ENCODE measurements at regions not wholly inside any gene's neighbourhood (a gene's known extent, or its start where the extent isn't known, plus 50 kb on each side); places are given as distances from the start of the nearest gene placed in this dataset.

- H3K36me3 Mint-ChIP-seq (ENCODE audit: low read depth), result no peaks in the 10 kb centered on the region
- no peaks in the 10 kb centered on the region for H3K4me1 Mint-ChIP-seq (ENCODE audit: low read depth)
- no peak overlapping the region for H3K27ac Mint-ChIP-seq
- ATAC-seq (no peak), DNase-seq (no peak)
- H3K4me3 Mint-ChIP-seq, result no peak overlapping the region
- H3K9me3 Mint-ChIP-seq (ENCODE audit: insufficient read depth), result no peaks in the 10 kb centered on the region
- H3K27me3 Mint-ChIP-seq (ENCODE audit: low read depth), result peaks cover 6% of the 10 kb centered on the region
- CTCF ChIA-PET, result no interaction called here
- POLR2A ChIA-PET, result no interaction called here
These were observed 419.5 kb downstream of the HNRNPD start for GRCh38 chr4:81954271-81954670.

DNA sequence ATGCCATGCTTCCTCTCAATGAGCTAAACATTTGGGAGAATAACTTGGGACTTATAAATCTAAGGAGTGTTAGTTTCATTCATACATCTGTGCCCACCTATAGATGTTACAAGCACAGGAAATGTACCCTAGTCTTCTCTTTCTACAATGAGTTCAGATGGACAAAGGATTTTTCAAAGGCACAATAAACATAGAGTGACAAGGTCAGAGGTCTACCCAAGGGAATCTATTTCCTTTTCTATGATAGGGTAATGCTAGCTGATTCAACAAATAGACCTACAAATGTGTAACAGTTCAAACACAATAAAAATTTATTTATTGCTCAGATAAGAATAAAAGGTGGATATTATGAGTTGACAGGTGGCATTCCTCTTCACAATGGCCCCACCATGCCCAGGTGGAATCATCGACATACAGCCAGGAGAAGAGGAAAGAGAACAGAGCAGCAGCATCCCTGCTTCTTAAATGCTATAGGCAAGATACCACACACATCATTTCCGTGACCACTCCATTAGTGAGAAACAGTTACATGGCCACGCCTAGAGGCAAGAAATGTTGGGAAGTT is 421.8 kb downstream of the HNRNPD start:
- Mint-ChIP-seq H3K27me3 (ENCODE audit: low read depth) (peaks cover 10% of the 10 kb centered on the region), H3K4me3 (no peak overlapping the region), H3K27ac (no peak overlapping the region), H3K9me3 (ENCODE audit: insufficient read depth) (no peaks in the 10 kb centered on the region), H3K4me1 (ENCODE audit: low read depth) (no peaks in the 10 kb centered on the region), H3K36me3 (ENCODE audit: low read depth) (no peaks in the 10 kb centered on the region)
- ATAC-seq (no peak), DNase-seq (no peak)
- ChIA-PET CTCF (interaction anchor here (0.8 kb wide), 1 partner anchor 39 kb away, joined by 3 read pairs; no protein-coding TSS in a partner anchor), POLR2A (no interaction called here)

- CTCF ChIA-PET, result no interaction called here
- Mint-ChIP-seq H3K27me3 (ENCODE audit: low read depth) (peaks cover 17% of the 10 kb centered on the region), H3K36me3 (ENCODE audit: low read depth) (no peaks in the 10 kb centered on the region), H3K4me1 (ENCODE audit: low read depth) (no peaks in the 10 kb centered on the region), H3K4me3 (no peak overlapping the region), H3K9me3 (ENCODE audit: insufficient read depth) (no peaks in the 10 kb centered on the region), H3K27ac (no peak overlapping the region)
- DNase-seq (no peak), ATAC-seq (no peak)
- POLR2A ChIA-PET, result no interaction called here
These were observed 426.8 kb downstream of the HNRNPD start for GRCh38 chr4:81946996-81947395.

GRCh38 chr4:81930506-81931238 is 443.1 kb downstream of the HNRNPD start:
- ChIA-PET POLR2A (interaction anchor here (0.7 kb wide), 1 partner anchor 91 kb away, joined by 3 read pairs; no protein-coding TSS in a partner anchor), CTCF (interaction anchor here (1.3 to 1.5 kb wide), 2 partner anchors 11 to 17 kb away, joined by 4 to 6 read pairs; no protein-coding TSS in a partner anchor)
- peaks cover 2% of the 10 kb centered on the region for H3K27me3 Mint-ChIP-seq (ENCODE audit: low read depth)
- ATAC-seq, result no peak
- no peak for DNase-seq
- no peak overlapping the region for H3K4me3 Mint-ChIP-seq
- H3K4me1 Mint-ChIP-seq (ENCODE audit: low read depth), result no peaks in the 10 kb centered on the region
- no peaks in the 10 kb centered on the region for H3K36me3 Mint-ChIP-seq (ENCODE audit: low read depth)
- no peak overlapping the region for H3K27ac Mint-ChIP-seq
- no peaks in the 10 kb centered on the region for H3K9me3 Mint-ChIP-seq (ENCODE audit: insufficient read depth)

DNA sequence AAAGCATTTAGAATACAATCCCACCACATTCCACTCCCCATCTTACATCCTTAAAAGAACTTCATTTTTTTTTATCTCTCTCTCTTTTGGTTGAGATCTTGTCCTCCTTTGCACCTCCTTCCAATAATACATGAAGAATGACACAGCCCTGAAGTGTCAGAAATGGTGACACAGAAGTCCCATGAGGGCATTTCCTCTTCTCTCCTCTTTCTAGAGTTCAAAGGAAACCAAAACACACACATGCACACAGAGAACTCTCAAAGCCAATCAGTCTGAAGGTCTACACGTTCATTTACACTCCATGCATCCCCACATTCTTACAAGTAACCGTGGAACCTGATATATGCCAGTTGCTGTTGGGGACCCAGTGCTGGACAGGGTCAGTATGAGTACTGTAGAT is 450.7 kb downstream of the HNRNPD start:
- H3K27ac Mint-ChIP-seq, result no peak overlapping the region
- POLR2A ChIA-PET, result no interaction called here
- H3K36me3 Mint-ChIP-seq (ENCODE audit: low read depth), result no peaks in the 10 kb centered on the region

DNA sequence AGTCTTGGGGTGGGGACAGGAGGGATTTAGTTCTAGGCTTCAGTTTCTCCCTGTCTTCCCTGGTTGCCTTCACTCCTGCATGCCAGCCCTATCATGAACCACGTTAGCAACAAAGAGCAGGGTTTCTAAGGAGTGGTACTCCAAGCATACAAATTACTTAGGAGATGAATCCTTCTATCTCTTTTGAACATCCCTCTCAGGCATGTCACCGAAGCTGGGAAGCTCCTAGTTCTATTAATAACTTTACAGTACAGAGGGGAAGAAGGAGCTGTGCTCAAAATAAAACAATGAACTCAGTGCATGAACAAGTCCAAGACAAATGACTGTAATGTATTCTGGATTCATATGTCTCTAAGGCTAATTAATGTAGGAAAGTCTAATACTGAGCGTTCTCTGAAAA is 450.6 kb upstream of the RASGEF1B start:
- ChIA-PET CTCF (interaction anchor here (2.0 kb wide), 1 partner anchor 9 kb away, joined by 7 read pairs; no protein-coding TSS in a partner anchor), POLR2A (no interaction called here)
- peaks cover 7% of the 10 kb centered on the region for H3K27me3 Mint-ChIP-seq (ENCODE audit: low read depth)
- DNase-seq, result no peak
- no peak overlapping the region for H3K4me3 Mint-ChIP-seq
- no peaks in the 10 kb centered on the region for H3K36me3 Mint-ChIP-seq (ENCODE audit: low read depth)
- no peaks in the 10 kb centered on the region for H3K9me3 Mint-ChIP-seq (ENCODE audit: insufficient read depth)
- peaks cover 2% of the 10 kb centered on the region for H3K4me1 Mint-ChIP-seq (ENCODE audit: low read depth)
- no peak for ATAC-seq
- H3K27ac Mint-ChIP-seq, result no peak overlapping the region

More for the DNA sequence above, 450.7 kb downstream of the HNRNPD start:
- CTCF ChIA-PET, result interaction anchor here (2.0 kb wide), 1 partner anchor 10 kb away, joined by 7 read pairs; no protein-coding TSS in a partner anchor
- no peak for DNase-seq
- no peak for ATAC-seq
- Mint-ChIP-seq H3K4me1 (ENCODE audit: low read depth) (peaks cover 2% of the 10 kb centered on the region), H3K9me3 (ENCODE audit: insufficient read depth) (no peaks in the 10 kb centered on the region), H3K4me3 (no peak overlapping the region), H3K27me3 (ENCODE audit: low read depth) (peaks cover 7% of the 10 kb centered on the region)

GRCh38 chr4:81921751-81922159 is 450.0 kb upstream of the RASGEF1B start:
- ATAC-seq (no peak), DNase-seq (no peak)
- H3K27me3 Mint-ChIP-seq (ENCODE audit: low read depth), result peaks cover 6% of the 10 kb centered on the region
- H3K36me3 Mint-ChIP-seq (ENCODE audit: low read depth), result no peaks in the 10 kb centered on the region
- H3K4me3 Mint-ChIP-seq, result no peak overlapping the region
- H3K9me3 Mint-ChIP-seq (ENCODE audit: insufficient read depth), result no peaks in the 10 kb centered on the region
- H3K27ac Mint-ChIP-seq, result no peak overlapping the region
- H3K4me1 Mint-ChIP-seq (ENCODE audit: low read depth), result peaks cover 2% of the 10 kb centered on the region
- ChIA-PET POLR2A (no interaction called here), CTCF (no interaction called here)

DNA sequence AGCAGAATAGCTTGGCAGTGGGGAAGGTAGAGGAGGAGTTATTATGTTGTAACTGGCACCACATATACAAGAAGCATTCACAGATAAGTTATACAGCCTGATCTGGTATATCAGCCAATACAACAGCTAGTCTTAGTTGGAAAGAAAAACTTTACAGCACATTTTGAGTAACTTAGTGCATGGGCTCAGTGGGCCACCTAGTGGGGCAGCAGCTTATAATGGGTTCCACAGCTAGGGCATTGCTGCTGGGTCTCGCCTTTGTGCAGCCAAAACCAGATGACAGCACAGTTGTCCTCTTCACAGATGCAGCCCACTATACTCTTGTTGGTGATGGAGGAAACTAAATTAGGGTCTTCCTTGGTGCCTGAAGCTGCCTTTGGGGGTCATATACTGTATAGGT is 448.1 kb upstream of the RASGEF1B start:
- H3K27me3 Mint-ChIP-seq (ENCODE audit: low read depth), result peaks cover 6% of the 10 kb centered on the region
- CTCF ChIA-PET, result interaction anchor here (0.9 to 1.2 kb wide), 3 partner anchors 10 to 364 kb away, joined by 3 to 4 read pairs (median 4); no protein-coding TSS in a partner anchor
- no peaks in the 10 kb centered on the region for H3K36me3 Mint-ChIP-seq (ENCODE audit: low read depth)

GRCh38 chr4:81919223-81919622 is 447.5 kb upstream of the RASGEF1B start:
- POLR2A ChIA-PET, result interaction anchor here (0.6 kb wide), 1 partner anchor 195 kb away, joined by 3 read pairs; no protein-coding TSS in a partner anchor
- CTCF ChIA-PET, result interaction anchor here (0.9 to 1.2 kb wide), 3 partner anchors 10 to 363 kb away, joined by 3 to 4 read pairs (median 4); no protein-coding TSS in a partner anchor
- Mint-ChIP-seq H3K9me3 (ENCODE audit: insufficient read depth) (no peaks in the 10 kb centered on the region), H3K4me3 (no peak overlapping the region), H3K4me1 (ENCODE audit: low read depth) (peaks cover 2% of the 10 kb centered on the region), H3K27ac (no peak overlapping the region), H3K27me3 (ENCODE audit: low read depth) (peaks cover 5% of the 10 kb centered on the region), H3K36me3 (ENCODE audit: low read depth) (no peaks in the 10 kb centered on the region)
- ATAC-seq (no peak), DNase-seq (no peak)

More for the DNA sequence above, 448.1 kb upstream of the RASGEF1B start:
- H3K9me3 Mint-ChIP-seq (ENCODE audit: insufficient read depth), result no peaks in the 10 kb centered on the region
- ATAC-seq (no peak), DNase-seq (no peak)
- POLR2A ChIA-PET, result no interaction called here
- H3K27ac Mint-ChIP-seq, result no peak overlapping the region
- H3K4me1 Mint-ChIP-seq (ENCODE audit: low read depth), result peaks cover 2% of the 10 kb centered on the region
- H3K4me3 Mint-ChIP-seq, result no peak overlapping the region

DNA sequence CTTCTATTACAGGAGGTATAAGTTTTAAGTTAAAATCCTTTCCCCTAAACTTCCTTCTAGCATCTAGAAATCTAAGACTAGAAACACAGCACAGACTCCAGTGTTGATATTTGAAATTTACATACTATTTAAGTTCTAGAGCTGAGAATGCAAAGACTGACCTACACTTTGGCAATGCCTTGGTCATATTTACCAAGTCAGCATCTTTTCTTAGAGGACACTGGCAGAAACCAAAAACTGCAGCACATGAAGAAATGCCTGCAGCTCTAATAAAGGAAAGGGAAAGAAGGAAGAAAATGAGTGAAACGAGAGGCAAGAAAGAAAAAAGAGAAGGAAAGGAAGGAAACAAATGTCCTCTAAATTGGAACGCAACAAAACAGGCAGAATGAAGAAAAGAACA is 443.7 kb upstream of the RASGEF1B start:
- no peak overlapping the region for H3K4me3 Mint-ChIP-seq
- POLR2A ChIA-PET, result no interaction called here

GRCh38 chr4:81914623-81915022 is 442.9 kb upstream of the RASGEF1B start:
- ChIA-PET POLR2A (no interaction called here), CTCF (interaction anchor here (0.7 to 1.8 kb wide), 4 partner anchors 10 to 447 kb away, joined by 3 to 6 read pairs (median 4); no protein-coding TSS in a partner anchor)
- no peaks in the 10 kb centered on the region for H3K9me3 Mint-ChIP-seq (ENCODE audit: insufficient read depth)
- peaks cover 13% of the 10 kb centered on the region for H3K27me3 Mint-ChIP-seq (ENCODE audit: low read depth)
- no peak overlapping the region for H3K4me3 Mint-ChIP-seq
- H3K27ac Mint-ChIP-seq, result no peak overlapping the region
- no peaks in the 10 kb centered on the region for H3K36me3 Mint-ChIP-seq (ENCODE audit: low read depth)
- ATAC-seq (no peak), DNase-seq (no peak)
- H3K4me1 Mint-ChIP-seq (ENCODE audit: low read depth), result peaks cover 5% of the 10 kb centered on the region

More for the DNA sequence above, 443.7 kb upstream of the RASGEF1B start:
- Mint-ChIP-seq H3K27ac (no peak overlapping the region), H3K27me3 (ENCODE audit: low read depth) (peaks cover 13% of the 10 kb centered on the region), H3K9me3 (ENCODE audit: insufficient read depth) (no peaks in the 10 kb centered on the region), H3K4me1 (ENCODE audit: low read depth) (peaks cover 5% of the 10 kb centered on the region), H3K36me3 (ENCODE audit: low read depth) (no peaks in the 10 kb centered on the region)
- no peak for ATAC-seq
- no peak for DNase-seq
- CTCF ChIA-PET, result interaction anchor here (0.8 to 0.9 kb wide), 2 partner anchors 11 to 353 kb away, joined by 3 to 4 read pairs; no protein-coding TSS in a partner anchor

GRCh38 chr4:81913427-81913879 is 441.7 kb upstream of the RASGEF1B start:
- Mint-ChIP-seq H3K36me3 (ENCODE audit: low read depth) (no peaks in the 10 kb centered on the region), H3K27me3 (ENCODE audit: low read depth) (peaks cover 13% of the 10 kb centered on the region), H3K4me1 (ENCODE audit: low read depth) (peaks cover 5% of the 10 kb centered on the region), H3K4me3 (no peak overlapping the region), H3K9me3 (ENCODE audit: insufficient read depth) (no peaks in the 10 kb centered on the region), H3K27ac (no peak overlapping the region)
- CTCF ChIA-PET, result interaction anchor here (0.6 to 1.8 kb wide), 21 partner anchors 10 to 517 kb away, joined by 3 to 12 read pairs (median 4); no protein-coding TSS in a partner anchor
- POLR2A ChIA-PET, result no interaction called here
- ATAC-seq (peak; percentile 57), DNase-seq (peak; percentile 71)

Data from activated CD8-positive, alpha-beta T cell treated with anti-CD3 and anti-CD28 coated beads, Interleukin-2, amount 10 ng/mL, durations not matched to agents 7 days and 5 days (primary cell).